ENCODE measurements at regions not wholly inside any gene's neighbourhood (a gene's known extent, or its start where the extent isn't known, plus 50 kb on each side); places are given as distances from the start of the nearest gene placed in this dataset.

DNA sequence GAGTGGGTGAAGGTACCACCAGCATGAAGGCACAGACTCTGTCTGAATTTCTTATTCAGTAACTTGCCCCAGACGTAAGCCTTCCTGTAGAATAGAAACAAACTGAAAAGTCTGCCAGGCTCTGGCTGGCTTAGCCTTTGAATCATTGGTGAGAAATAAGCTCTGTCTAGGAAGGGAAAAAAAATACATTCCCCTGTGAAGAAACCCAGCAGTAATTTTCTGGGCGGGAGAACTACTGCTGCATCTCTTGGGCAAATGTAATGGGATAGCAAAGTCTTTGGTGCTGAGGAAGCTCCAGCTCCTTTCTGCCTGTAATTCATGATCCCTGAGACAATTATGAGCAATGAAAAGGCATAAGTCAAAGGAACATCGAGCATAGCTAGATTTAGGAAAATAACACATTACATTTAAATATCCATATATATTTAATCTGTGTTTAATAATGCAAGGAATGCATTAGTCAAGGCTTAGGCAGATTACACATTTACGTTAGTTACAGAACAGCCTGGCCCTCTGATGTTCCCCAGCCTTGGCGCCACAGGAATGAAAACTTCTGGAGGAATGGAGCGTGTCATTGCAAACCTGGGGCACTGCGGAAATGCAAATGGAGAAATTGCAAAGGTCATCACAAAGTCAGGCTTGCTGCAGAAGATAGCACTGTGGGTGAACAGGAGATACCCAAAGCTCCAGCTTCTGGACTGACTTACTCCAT is 216.3 kb upstream of the CAMK1G start:
- no peak for DNase-seq

DNA sequence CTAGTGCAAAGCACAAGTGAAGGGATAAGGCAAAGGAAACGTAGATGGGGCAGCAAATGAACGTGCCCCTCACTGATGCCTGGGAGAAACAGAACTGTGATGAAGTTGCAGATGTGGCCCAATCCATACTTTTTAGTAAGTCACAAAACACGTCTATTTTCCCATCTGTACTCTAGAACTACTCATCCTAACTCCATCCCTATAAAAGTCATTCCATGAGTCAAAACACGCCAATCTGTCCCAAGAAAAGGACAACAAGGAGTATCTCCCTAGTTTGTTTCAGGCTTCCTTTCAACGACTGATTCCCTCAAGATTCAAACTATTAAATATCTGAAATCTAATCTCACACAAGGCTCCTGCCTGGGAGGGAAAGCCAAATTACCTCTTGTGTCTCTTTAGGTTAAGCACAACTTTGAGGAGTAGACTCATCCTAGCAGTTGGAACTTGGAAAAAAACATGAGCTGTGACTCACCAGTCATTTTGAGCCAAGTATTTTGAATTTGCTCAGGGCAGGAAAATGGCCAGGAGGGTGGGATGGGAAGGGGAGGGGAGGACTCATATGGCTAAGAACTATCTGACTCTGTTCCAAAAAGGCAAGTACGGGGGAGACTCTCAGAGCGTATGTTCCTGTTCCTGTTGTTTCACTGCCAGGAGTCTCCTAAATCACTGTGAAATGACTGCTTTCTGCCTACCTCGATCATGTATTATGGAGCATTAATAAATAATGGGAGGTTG is 214.5 kb upstream of the CAMK1G start:
- peak; percentile 51 to 87 for DNase-seq

- DNase-seq = no peak
These were observed 213.1 kb upstream of the CAMK1G start for GRCh38 chr1:209370241-209370995.

- DNase-seq = no peak
These were observed 208.4 kb upstream of the CAMK1G start for GRCh38 chr1:209375097-209375496.

DNA sequence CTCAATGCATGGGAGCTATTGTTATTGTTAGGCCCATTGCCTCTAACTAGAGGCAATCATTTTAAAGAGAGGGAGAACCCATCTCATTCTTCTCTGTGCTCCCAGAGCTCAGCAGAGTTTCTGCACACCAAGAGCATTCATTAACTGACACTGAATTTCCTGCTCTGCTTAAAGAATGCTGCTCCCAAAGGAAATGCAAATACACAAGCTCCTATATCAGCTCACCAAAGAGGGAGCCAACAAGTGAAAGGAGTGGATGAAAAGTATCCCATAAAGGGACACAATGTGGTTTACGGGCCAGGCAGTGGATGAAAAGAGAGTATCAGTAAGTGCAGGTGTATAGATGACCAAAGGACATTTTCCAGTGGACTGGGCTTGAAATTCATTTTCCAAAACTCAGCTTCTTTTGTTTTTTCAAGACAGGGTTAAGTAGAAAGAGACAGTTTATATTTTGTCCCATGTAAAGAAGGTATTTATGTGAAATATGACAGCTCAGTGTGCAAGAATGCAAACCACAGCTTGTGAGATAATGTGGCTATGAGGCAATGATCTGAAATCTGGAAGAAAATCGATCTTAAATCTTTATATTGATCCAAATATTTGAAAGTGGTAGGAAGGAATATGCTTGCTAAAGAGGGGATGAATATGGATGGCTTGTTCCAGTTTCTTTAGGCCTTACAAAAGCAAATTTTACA is 207.7 kb upstream of the CAMK1G start:
- no peak for DNase-seq

DNA sequence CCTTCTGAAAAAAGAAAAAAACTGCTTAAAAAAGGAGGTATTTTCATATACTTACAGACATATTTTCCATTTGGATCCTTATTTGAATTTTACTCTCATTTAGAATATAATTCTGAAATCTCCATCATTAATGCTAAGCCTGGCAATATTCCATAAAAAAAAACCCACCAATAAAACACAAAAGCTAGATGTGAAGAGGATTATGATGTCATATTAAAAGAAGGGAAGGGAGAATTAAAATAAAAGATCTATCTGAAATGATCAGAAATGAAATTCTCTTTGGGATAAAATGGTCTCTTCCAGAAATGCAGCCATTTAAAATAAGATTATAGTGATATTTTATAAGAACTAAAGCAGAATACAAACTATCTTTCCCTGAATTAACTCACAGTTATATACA is 206.7 kb upstream of the CAMK1G start:
- no peak for DNase-seq

GRCh38 chr1:209377995-209378394 is 205.5 kb upstream of the CAMK1G start:
- DNase-seq = no peak

GRCh38 chr1:209379280-209379679 is 204.2 kb upstream of the CAMK1G start:
- no peak for DNase-seq

GRCh38 chr1:209380420-209380819 is 203.1 kb upstream of the CAMK1G start:
- no peak for DNase-seq

GRCh38 chr1:209382231-209383100 is 201.0 kb upstream of the CAMK1G start:
- no peak for DNase-seq

- no peak for DNase-seq
These were observed 200.1 kb upstream of the CAMK1G start for GRCh38 chr1:209383422-209383821.

DNA sequence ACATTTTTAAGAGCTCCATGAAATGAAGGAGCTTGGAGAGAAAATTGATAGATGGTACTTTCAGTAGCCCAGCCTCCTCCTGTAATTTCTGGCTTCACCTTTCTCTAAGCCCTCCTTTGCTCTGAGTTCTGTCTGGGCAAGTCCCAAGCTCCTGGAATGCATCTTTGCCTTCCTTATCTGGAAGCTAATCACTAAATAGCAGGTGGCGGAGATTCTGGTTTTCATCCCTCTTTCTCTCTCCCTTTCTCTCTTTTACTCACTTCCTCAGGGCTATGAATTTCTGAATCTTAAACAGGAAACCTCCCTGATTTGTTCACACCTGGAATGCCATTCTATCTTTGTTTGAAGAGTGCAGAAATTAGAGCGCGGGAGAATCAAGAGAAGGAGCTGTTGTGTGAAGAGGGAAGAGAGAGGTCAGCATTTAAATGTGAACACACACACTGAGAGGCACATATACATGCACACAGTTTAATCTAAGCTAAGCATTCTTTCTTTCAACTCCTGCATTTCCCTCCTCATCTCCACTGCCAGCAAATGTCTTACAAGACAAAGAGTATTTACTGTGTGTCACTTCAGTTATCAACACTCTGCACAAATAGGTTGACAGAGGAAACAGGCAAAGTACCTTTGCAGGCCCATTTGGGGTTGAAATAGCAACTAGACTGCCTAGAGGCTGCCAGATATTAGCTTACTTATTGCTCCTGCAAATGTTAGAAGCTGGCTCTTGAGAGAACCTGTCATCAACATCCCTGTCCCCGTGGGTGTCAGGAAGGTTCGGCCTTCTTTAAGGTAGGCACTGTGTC is 199.4 kb upstream of the CAMK1G start:
- DNase-seq = no peak

GRCh38 chr1:209384710-209385550 is 198.6 kb upstream of the CAMK1G start:
- DNase-seq = no peak

- no peak for DNase-seq
These were observed 197.4 kb upstream of the CAMK1G start for GRCh38 chr1:209386156-209386555.

DNA sequence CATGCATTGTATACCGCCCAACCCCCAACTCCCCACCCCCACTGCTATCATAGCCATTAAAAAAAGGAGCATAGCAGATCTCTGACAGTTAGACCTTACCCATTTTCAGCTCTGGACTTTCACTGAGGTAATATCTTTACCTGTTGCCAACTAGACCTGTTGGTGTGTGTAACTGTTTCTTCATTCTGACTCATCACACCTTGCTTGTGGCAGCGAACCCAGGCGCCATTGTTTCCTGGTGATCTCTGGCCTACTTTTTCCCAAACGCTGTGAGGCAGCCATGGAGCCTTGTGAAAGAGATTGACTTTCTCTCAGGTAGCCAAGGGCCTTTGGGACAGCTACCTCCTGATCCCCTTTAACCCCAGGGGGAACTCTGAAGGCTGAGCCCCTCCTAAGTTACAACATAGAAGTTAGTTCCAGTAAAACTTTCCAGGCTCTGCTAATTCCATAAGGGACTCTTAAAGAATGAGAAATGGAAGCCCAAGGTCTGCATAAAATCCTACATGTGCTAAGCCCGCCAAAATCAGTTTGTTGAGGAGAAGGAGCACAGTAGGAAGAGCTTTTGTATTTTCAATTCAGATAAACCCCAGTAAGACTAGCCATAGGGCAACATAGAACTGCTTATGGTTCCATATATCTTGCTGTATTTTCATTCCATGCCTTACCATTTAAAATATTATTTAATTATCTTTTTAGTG is 196.1 kb upstream of the CAMK1G start:
- no peak for DNase-seq

GRCh38 chr1:209387969-209388329 is 195.6 kb upstream of the CAMK1G start:
- no peak for DNase-seq

DNA sequence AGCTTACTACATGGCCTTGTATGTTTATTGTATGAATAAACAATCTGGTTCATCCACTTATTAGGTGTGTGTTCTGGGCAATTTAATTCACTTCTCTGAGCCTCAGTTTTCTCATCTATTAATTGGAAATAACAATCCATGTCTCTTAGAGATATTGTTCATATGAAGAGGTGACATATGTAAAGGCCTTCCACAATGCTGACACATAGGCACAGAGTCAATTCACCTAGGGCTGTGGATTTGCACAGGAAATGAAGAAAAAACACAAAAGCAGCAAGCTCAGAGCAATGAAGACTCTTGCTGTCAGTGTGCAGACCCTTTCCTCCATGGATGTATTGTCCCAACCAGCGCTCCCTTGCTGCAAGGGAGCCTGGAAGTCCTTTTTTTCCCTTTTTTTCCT is 195.2 kb upstream of the CAMK1G start:
- DNase-seq = no peak

DNA sequence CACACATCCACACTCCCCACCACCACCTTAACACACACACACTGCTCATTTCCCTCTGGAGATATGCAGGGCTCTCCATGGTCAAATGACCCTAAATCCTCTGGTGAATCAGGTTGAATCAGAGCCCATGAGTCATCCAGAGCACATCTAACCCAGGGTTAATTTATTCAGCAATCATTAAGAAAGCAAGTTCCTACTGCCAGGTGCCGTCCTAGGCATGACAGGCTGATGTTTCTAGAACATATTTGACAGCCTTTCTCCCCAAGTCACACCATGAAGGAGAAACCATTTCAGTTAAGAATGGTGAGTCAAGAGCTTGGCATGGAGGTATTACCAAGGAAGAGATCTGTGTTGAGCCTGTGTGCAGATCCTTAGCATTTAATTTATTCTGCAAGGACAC is 194.3 kb upstream of the CAMK1G start:
- no peak for DNase-seq

DNA sequence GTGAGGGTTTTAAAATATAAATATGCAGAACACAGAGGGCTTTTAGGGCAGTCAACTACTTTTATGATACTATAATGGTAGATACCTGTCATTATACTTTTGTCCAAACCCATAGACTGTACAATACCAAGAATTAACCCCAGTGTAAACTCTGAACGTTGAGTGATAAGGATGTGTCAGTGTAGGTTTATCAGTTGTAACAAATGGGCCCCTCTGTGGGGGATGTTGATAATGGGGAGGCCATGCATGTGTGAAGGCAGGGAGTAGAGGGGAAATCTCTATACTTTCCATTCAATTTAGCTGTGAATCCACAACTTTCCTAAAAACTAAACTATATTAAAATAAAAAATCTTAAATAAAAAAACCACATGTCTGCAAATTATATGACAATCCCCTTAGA is 193.5 kb upstream of the CAMK1G start:
- no peak for DNase-seq

- no peak for DNase-seq
These were observed 192.8 kb upstream of the CAMK1G start for GRCh38 chr1:209390764-209391163.
